NCI-H2196 (cell line): ENCODE measurements at regions not wholly inside any gene's neighbourhood (a gene's known extent, or its start where the extent isn't known, plus 50 kb on each side); places are given as distances from the start of the nearest gene placed in this dataset.
"Not testable (repeated sequence)": the region's sequence is repeated elsewhere in the genome, so short reads cannot be mapped to it uniquely, and the experiment has no call there.

Experiments used
- DNase-seq: peaks from one replicate; lab custom pipeline; 2025; ENCODE audit not compliant: unreplicated experiment; lab: John Stamatoyannopoulos, UW

DNA sequence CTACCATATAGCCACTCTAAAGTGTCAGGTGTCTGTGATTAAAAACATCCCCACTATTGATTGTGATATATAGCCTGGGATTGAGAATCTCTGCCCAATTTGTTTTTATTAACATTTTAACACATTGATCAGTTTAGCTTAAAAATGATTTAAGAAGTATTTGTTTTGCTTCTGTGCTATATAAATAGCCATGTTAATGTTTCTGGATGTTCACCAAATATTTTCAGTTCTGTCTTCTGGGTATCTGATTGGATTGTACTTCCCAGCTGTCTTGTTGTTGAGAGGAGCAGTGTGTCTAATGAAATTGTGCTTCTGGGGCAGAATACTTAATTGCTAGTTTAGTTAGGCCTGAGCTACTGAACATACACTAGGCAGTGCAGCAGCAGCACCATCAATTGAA, 126.6 kb upstream of the TUSC1 start:
- no peak for DNase-seq

DNA sequence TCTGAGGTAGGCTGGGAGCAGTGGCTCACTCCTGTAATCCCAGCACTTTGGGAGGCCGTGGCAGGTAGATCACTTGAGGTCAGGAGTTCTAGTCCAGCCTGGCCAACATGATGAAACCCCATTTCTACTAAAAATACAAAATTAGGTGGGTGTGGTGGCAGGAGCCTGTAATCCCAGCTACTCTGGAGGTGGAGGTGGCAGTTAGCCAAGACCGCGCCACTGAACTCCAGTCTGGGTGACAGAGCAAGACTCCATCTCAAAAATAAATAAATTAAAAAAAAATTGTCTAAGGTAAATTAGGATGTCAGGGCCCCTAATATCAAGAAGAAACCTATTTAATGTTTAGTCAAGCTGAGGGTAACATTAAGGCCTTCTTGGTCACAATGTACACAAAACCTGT, 123.7 kb upstream of the TUSC1 start:
- DNase-seq: not testable (repeated sequence)

DNA sequence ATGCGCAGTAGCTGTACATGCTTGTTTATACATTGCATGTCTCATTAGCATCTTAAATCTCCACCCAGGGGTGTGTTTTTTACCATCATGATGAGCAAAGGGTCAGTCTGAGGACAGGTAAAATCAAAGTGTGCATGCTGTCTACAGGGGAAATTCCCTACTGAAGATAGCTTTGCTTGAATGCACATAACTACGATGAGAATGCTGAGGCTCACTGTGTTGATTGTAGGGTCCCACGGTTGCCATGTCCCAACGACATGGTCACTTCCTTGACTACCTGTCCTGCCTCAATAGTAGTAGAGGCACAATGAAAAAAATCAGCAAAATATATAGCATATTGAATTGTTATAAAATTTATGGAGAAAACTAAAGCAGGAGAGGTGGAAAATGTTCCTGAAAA, 95.6 kb upstream of the TUSC1 start:
- no peak for DNase-seq

- no peak for DNase-seq
Measured at GRCh38 chr9:25755951-25756350, 77.7 kb upstream of the TUSC1 start.

- no peak for DNase-seq
Measured at GRCh38 chr9:25752398-25752797, 74.2 kb upstream of the TUSC1 start.

- DNase-seq: no peak
Measured at GRCh38 chr9:25742256-25742655, 64.0 kb upstream of the TUSC1 start.

- DNase-seq: no peak
Measured at GRCh38 chr9:25733336-25733982, 55.2 kb upstream of the TUSC1 start.

DNA sequence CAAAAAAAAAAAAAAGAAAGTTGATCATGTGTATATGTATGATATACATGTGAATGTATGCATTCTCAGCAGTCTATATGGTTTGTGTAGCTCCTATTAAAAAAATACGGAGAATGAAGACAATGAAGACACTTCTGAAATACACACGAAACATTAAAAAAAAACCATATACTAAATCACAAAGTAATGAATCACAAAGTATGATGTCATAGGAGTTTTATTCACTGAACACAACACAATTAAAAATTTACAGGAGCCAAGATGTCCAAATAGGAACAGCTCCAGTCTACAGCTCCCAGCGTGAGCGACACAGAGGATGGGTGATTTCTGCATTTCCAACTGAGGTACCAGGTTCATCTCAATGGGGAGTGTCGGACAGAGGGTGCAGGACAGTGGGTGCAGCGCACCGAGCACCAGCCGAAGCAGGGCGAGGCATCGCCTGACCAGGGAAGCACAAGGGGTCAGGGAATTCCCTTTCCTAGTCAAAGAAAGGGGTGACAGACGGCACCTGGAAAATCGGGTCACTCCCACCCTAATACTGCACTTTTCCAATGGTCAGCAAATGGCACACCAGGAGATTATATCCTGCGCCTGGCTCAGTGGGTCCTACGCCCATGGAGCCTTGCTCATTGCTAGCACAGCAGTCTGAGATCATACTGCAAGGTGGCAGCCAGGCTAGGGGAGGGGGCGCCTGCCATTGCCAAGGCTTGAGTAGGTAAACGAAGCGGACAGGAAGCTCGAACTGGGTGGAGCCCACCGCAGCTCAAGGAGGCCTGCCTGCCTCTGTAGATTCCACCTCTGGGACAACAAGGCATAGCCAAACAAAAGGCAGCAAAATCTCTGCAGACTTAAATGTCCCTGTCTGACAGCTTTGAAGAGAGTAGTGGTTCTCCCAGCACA, 53.9 kb upstream of the TUSC1 start:
- DNase-seq: not testable (repeated sequence)
